Colonic mucosa (tissue), 4 donors: ENCODE measurements at regions not wholly inside any gene's neighbourhood (a gene's known extent, or its start where the extent isn't known, plus 50 kb on each side); places are given as distances from the start of the nearest gene placed in this dataset.

Experiments used
- DNase-seq: peaks from one replicate; pipeline ENCODE4 v3.0.0-alpha.2; 2020
- H3K27ac ChIP-seq: fragments of 200-600 bp; one replicate; pipeline ENCODE4 v1.8.0; 2021
- H3K27me3 ChIP-seq: fragments of 200-600 bp; one replicate; pipeline ENCODE4 v1.8.0; 2021
- H3K36me3 ChIP-seq: fragments of 200-600 bp; one replicate; pipeline ENCODE4 v1.8.0; 2021
- H3K4me1 ChIP-seq: fragments of 200-600 bp; one replicate; pipeline ENCODE4 v1.8.0; 2021; ENCODE audit warnings: mild to moderate bottlenecking
- H3K4me3 ChIP-seq: fragments of 200-600 bp; one replicate; pipeline ENCODE4 v1.8.0; 2021
- H3K9ac ChIP-seq, 2 donors: one replicate each; pipeline ENCODE4 v1.7.0; 2013; ENCODE audit warnings: control low read depth in 2 of 2, low read depth in 2 of 2, low read length in 2 of 2
- H3K9me3 ChIP-seq: fragments of 200-600 bp; one replicate; pipeline ENCODE4 v1.8.0; 2021
- CTCF ChIP-seq: fragments of 200-600 bp; IDR thresholded peaks from one replicate; pipeline ENCODE4 v1.8.0; 2022; ENCODE audit warnings: antibody characterized with exemption, mild to moderate bottlenecking
- intact Hi-C: fragments of 100-400 bp; cut with DNase I; formaldehyde crosslinking; loops from one replicate; pipeline ENCODE4 v1.14.1; 2022
- donor health status: healthy.
- donor health status: DM: no; HTN: no; CAD: no.
- donor health status: DM: no; HTN: no; CAD: no.

- H3K4me3 ChIP-seq, result no peak overlapping the region
- DNase-seq, result no peak
- no peaks in the 10 kb centered on the region for H3K27me3 ChIP-seq
- peaks cover 19% of the 10 kb centered on the region for H3K4me1 ChIP-seq
- H3K9me3 ChIP-seq, result no peaks in the 10 kb centered on the region
- intact Hi-C loops, result no loop called here
- no peak overlapping the region for H3K27ac ChIP-seq
- no peak overlapping the region for H3K9ac ChIP-seq
- H3K36me3 ChIP-seq, result no peaks in the 10 kb centered on the region
- no peak for TF ChIP-seq CTCF
Observed at GRCh38 chr3:43176666-43177065, 70.8 kb upstream of the POMGNT2 start.

GRCh38 chr3:43175541-43175940, 69.7 kb upstream of the POMGNT2 start:
- no peaks in the 10 kb centered on the region for H3K36me3 ChIP-seq
- no peaks in the 10 kb centered on the region for H3K27me3 ChIP-seq
- no peak overlapping the region for H3K4me3 ChIP-seq
- H3K9ac ChIP-seq, result no peak overlapping the region
- peaks cover 10% of the 10 kb centered on the region for H3K4me1 ChIP-seq
- H3K27ac ChIP-seq, result no peak overlapping the region
- no peaks in the 10 kb centered on the region for H3K9me3 ChIP-seq
- TF ChIP-seq CTCF, result no peak
- no peak for DNase-seq
- intact Hi-C loops, result no loop called here

GRCh38 chr3:43173949-43174348, 68.1 kb upstream of the POMGNT2 start:
- Histone ChIP-seq H3K9me3 (no peaks in the 10 kb centered on the region), H3K4me3 (no peak overlapping the region), H3K27me3 (no peaks in the 10 kb centered on the region), H3K27ac (no peak overlapping the region), H3K9ac (no peak overlapping the region), H3K4me1 (no peaks in the 10 kb centered on the region), H3K36me3 (no peaks in the 10 kb centered on the region)
- TF ChIP-seq CTCF, result no peak
- no peak for DNase-seq
- intact Hi-C loops, result no loop called here

- Histone ChIP-seq H3K9me3 (no peaks in the 10 kb centered on the region), H3K4me3 (no peak overlapping the region), H3K27me3 (no peaks in the 10 kb centered on the region), H3K27ac (no peak overlapping the region), H3K4me1 (no peaks in the 10 kb centered on the region), H3K9ac (no peak overlapping the region), H3K36me3 (no peaks in the 10 kb centered on the region)
- TF ChIP-seq CTCF, result no peak
- intact Hi-C loops, result no loop called here
- DNase-seq, result no peak
Observed at GRCh38 chr3:43171748-43172147, 65.9 kb upstream of the POMGNT2 start.

- Histone ChIP-seq H3K9me3 (no peaks in the 10 kb centered on the region), H3K4me1 (no peaks in the 10 kb centered on the region), H3K36me3 (no peaks in the 10 kb centered on the region), H3K27me3 (no peaks in the 10 kb centered on the region), H3K27ac (no peak overlapping the region), H3K9ac (no peak overlapping the region), H3K4me3 (no peak overlapping the region)
- DNase-seq, result no peak
- TF ChIP-seq CTCF, result no peak
- intact Hi-C loops, result no loop called here
Observed at GRCh38 chr3:43170553-43170952, 64.7 kb upstream of the POMGNT2 start.

- Histone ChIP-seq H3K36me3 (no peaks in the 10 kb centered on the region), H3K4me1 (no peaks in the 10 kb centered on the region), H3K27ac (no peak overlapping the region), H3K9ac (no peak overlapping the region), H3K9me3 (no peaks in the 10 kb centered on the region), H3K4me3 (no peak overlapping the region), H3K27me3 (no peaks in the 10 kb centered on the region)
- intact Hi-C loops, result no loop called here
- TF ChIP-seq CTCF, result no peak
- DNase-seq, result no peak
Observed at GRCh38 chr3:43169987-43170386, 64.1 kb upstream of the POMGNT2 start.
